ENCODE measurements at regions not wholly inside any gene's neighbourhood (a gene's known extent, or its start where the extent isn't known, plus 50 kb on each side); places are given as distances from the start of the nearest gene placed in this dataset.
"Not testable (repeated sequence)": the region's sequence is repeated elsewhere in the genome, so short reads cannot be mapped to it uniquely, and the experiment has no call there.

GRCh38 chr7:136452949-136453348 lies 415.5 kb upstream of the CHRM2 start:
- Histone ChIP-seq H3K4me3 (no peak overlapping the region), H3K4me1 (no peaks in the 10 kb centered on the region), H3K36me3 (no peaks in the 10 kb centered on the region), H3K9me3 (no peaks in the 10 kb centered on the region), H3K27me3 (no peaks in the 10 kb centered on the region), H3K27ac (replicated peaks in 1 of 4) (no peak overlapping the region)
- WGBS: 89% methylated on average over 3 of the region's 3 CpGs
- DNase-seq (ENCODE audit: extremely low spot score): no peak
- TF ChIP-seq POLR2A (IDR thresholded peaks at IDR 0.05; ENCODE audit: low read depth) (no peak), CTCF (IDR thresholded peaks at IDR 0.05) (no peak), POLR2AphosphoS5 (IDR thresholded peaks at IDR 0.05) (no peak), EP300 (IDR thresholded peaks at IDR 0.05) (no peak)
- intact Hi-C loops (cut with DNase I): no loop called here

- Histone ChIP-seq H3K27me3 (no peaks in the 10 kb centered on the region), H3K4me3 (no peak overlapping the region), H3K9me3 (no peaks in the 10 kb centered on the region), H3K27ac (replicated peaks in 1 of 4) (no peak overlapping the region), H3K36me3 (no peaks in the 10 kb centered on the region), H3K4me1 (no peaks in the 10 kb centered on the region)
- intact Hi-C loops (cut with DNase I): no loop called here
- no peak for DNase-seq (ENCODE audit: extremely low spot score)
- TF ChIP-seq EP300 (IDR thresholded peaks at IDR 0.05) (no peak), CTCF (IDR thresholded peaks at IDR 0.05) (no peak), POLR2AphosphoS5 (IDR thresholded peaks at IDR 0.05) (no peak), POLR2A (IDR thresholded peaks at IDR 0.05; ENCODE audit: low read depth) (no peak)
These were observed 421.7 kb upstream of the CHRM2 start for GRCh38 chr7:136446751-136447150.

GRCh38 chr7:136441835-136442234 lies 426.6 kb upstream of the CHRM2 start:
- H3K27me3 ChIP-seq: no peaks in the 10 kb centered on the region
- H3K9me3 ChIP-seq: no peaks in the 10 kb centered on the region
- H3K4me1 ChIP-seq: no peaks in the 10 kb centered on the region
- no peak for DNase-seq (ENCODE audit: extremely low spot score)
- no peak overlapping the region for H3K4me3 ChIP-seq
- intact Hi-C loops (cut with DNase I): no loop called here
- H3K36me3 ChIP-seq: no peaks in the 10 kb centered on the region
- H3K27ac ChIP-seq (replicated peaks in 1 of 4): no peak overlapping the region
- WGBS: 89% methylated on average over 3 of the region's 3 CpGs
- no peak for TF ChIP-seq POLR2A (IDR thresholded peaks at IDR 0.05; ENCODE audit: low read depth)
- no peak for TF ChIP-seq CTCF (IDR thresholded peaks at IDR 0.05)
- no peak for TF ChIP-seq EP300 (IDR thresholded peaks at IDR 0.05)
- no peak for TF ChIP-seq POLR2AphosphoS5 (IDR thresholded peaks at IDR 0.05)

GRCh38 chr7:136431736-136432135 lies 436.7 kb upstream of the CHRM2 start:
- intact Hi-C loops (cut with DNase I); H3K9me3 ChIP-seq; DNase-seq (ENCODE audit: extremely low spot score); H3K36me3 ChIP-seq; H3K4me1 ChIP-seq; H3K27me3 ChIP-seq; H3K4me3 ChIP-seq; H3K27ac ChIP-seq (replicated peaks in 1 of 4): not testable (repeated sequence)
- WGBS: 100% methylated on average over 2 of the region's 3 CpGs

- no peaks in the 10 kb centered on the region for H3K36me3 ChIP-seq
- peaks cover 0 to 2% (median 0%) of the 10 kb centered on the region in 4 donors for H3K9me3 ChIP-seq
- intact Hi-C loops (cut with DNase I): no loop called here
- H3K27ac ChIP-seq (replicated peaks in 1 of 4): no peak overlapping the region
- TF ChIP-seq POLR2A (IDR thresholded peaks at IDR 0.05; ENCODE audit: low read depth) (no peak), EP300 (IDR thresholded peaks at IDR 0.05) (no peak), CTCF (IDR thresholded peaks at IDR 0.05) (no peak), POLR2AphosphoS5 (IDR thresholded peaks at IDR 0.05) (no peak)
- DNase-seq (ENCODE audit: extremely low spot score): no peak
- no peaks in the 10 kb centered on the region for H3K27me3 ChIP-seq
- no peaks in the 10 kb centered on the region for H3K4me1 ChIP-seq
- H3K4me3 ChIP-seq: no peak overlapping the region
These were observed 444.4 kb upstream of the CHRM2 start for GRCh38 chr7:136424058-136424457.

GRCh38 chr7:136419740-136420139 lies 442.6 kb upstream of the MTPN start:
- WGBS: 95% methylated on average over 11 of the region's 21 CpGs
- H3K4me3 ChIP-seq; H3K4me1 ChIP-seq; H3K9me3 ChIP-seq; intact Hi-C loops (cut with DNase I); H3K36me3 ChIP-seq; DNase-seq (ENCODE audit: extremely low spot score); H3K27me3 ChIP-seq; H3K27ac ChIP-seq (replicated peaks in 1 of 4): not testable (repeated sequence)
